ENCODE measurements at regions not wholly inside any gene's neighbourhood (a gene's known extent, or its start where the extent isn't known, plus 50 kb on each side); places are given as distances from the start of the nearest gene placed in this dataset.

- H3K27me3 ChIP-seq (ENCODE audit: control insufficient read depth in 3 of 3, insufficient read depth in 3 of 3, low read length in 3 of 3), result no peaks in the 10 kb centered on the region
- no peak overlapping the region for H3K4me3 ChIP-seq (ENCODE audit: low read length in 3 of 3)
- H3K9me3 ChIP-seq (ENCODE audit: control insufficient read depth in 3 of 3, low read length in 3 of 3), result no peaks in the 10 kb centered on the region
- H3K27ac ChIP-seq (ENCODE audit: low read depth, low read length), result no peak overlapping the region
- H3K36me3 ChIP-seq (ENCODE audit: control insufficient read depth in 3 of 3, insufficient read depth in 3 of 3, low read length in 3 of 3), result no peaks in the 10 kb centered on the region
- no peak overlapping the region for H3K9ac ChIP-seq (ENCODE audit: low read depth in 1 of 3, low read length in 3 of 3)
- H3K4me1 ChIP-seq (ENCODE audit: control insufficient read depth in 3 of 3, insufficient read depth in 3 of 3, low read length in 3 of 3), result peaks cover 12 to 17% (median 14%) of the 10 kb centered on the region in 3 donors
These were observed 99.8 kb downstream of the ADRB2 start for GRCh38 chr5:148926207-148926606.

DNA sequence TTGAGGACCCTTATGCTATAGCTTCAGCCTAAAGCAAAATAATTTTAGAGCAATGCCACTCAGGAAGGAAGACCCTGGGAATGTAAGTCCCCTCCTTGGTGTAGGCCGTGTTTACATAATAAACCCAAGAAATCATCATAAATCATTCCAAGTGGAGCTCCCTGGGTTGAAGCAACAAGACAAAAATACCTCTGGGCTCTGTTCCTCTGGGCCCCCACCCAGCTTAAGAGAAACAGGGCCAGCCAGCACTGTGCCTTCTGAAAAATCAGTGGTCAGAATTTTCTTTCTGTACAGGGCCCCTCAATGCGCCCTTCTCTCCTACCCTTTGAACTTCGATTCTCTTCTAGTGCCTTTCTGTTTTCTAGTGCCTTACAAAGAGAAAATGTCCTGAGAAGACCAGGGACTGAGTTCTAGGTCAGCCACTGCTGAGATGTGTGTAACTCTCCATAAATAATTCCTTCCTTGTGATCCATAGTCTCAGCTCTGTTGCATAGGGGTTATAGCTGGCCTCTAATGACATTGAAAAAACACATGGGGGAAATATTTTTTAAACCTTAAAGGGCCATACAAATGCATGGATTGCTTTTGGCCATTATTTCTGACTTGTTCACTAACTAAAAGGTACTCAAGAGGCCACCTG, 101.0 kb downstream of the ADRB2 start:
- Histone ChIP-seq H3K9ac (ENCODE audit: low read depth in 1 of 3, low read length in 3 of 3) (peak overlapping the region in 1 of 3 donors; percentile 26), H3K4me1 (ENCODE audit: control insufficient read depth in 3 of 3, insufficient read depth in 3 of 3, low read length in 3 of 3) (peaks cover 12 to 17% (median 14%) of the 10 kb centered on the region in 3 donors), H3K9me3 (ENCODE audit: control insufficient read depth in 3 of 3, low read length in 3 of 3) (no peaks in the 10 kb centered on the region), H3K36me3 (ENCODE audit: control insufficient read depth in 3 of 3, insufficient read depth in 3 of 3, low read length in 3 of 3) (no peaks in the 10 kb centered on the region), H3K4me3 (ENCODE audit: low read length in 3 of 3) (no peak overlapping the region), H3K27me3 (ENCODE audit: control insufficient read depth in 3 of 3, insufficient read depth in 3 of 3, low read length in 3 of 3) (no peaks in the 10 kb centered on the region), H3K27ac (ENCODE audit: low read depth, low read length) (peak overlapping the region; percentile 31)

GRCh38 chr5:148928141-148928540, 101.7 kb downstream of the ADRB2 start:
- Histone ChIP-seq H3K36me3 (ENCODE audit: control insufficient read depth in 3 of 3, insufficient read depth in 3 of 3, low read length in 3 of 3) (no peaks in the 10 kb centered on the region), H3K4me3 (ENCODE audit: low read length in 3 of 3) (no peak overlapping the region), H3K9me3 (ENCODE audit: control insufficient read depth in 3 of 3, low read length in 3 of 3) (no peaks in the 10 kb centered on the region), H3K4me1 (ENCODE audit: control insufficient read depth in 3 of 3, insufficient read depth in 3 of 3, low read length in 3 of 3) (peaks cover 12 to 19% (median 14%) of the 10 kb centered on the region in 3 donors), H3K27me3 (ENCODE audit: control insufficient read depth in 3 of 3, insufficient read depth in 3 of 3, low read length in 3 of 3) (no peaks in the 10 kb centered on the region), H3K27ac (ENCODE audit: low read depth, low read length) (no peak overlapping the region), H3K9ac (ENCODE audit: low read depth in 1 of 3, low read length in 3 of 3) (no peak overlapping the region)

- Histone ChIP-seq H3K27ac (ENCODE audit: low read depth, low read length) (no peak overlapping the region), H3K9me3 (ENCODE audit: control insufficient read depth in 3 of 3, low read length in 3 of 3) (no peaks in the 10 kb centered on the region), H3K4me1 (ENCODE audit: control insufficient read depth in 3 of 3, insufficient read depth in 3 of 3, low read length in 3 of 3) (peaks cover 22 to 35% (median 22%) of the 10 kb centered on the region in 3 donors), H3K9ac (ENCODE audit: low read depth in 1 of 3, low read length in 3 of 3) (no peak overlapping the region), H3K4me3 (ENCODE audit: low read length in 3 of 3) (no peak overlapping the region), H3K36me3 (ENCODE audit: control insufficient read depth in 3 of 3, insufficient read depth in 3 of 3, low read length in 3 of 3) (no peaks in the 10 kb centered on the region), H3K27me3 (ENCODE audit: control insufficient read depth in 3 of 3, insufficient read depth in 3 of 3, low read length in 3 of 3) (no peaks in the 10 kb centered on the region)
These were observed 105.1 kb downstream of the ADRB2 start for GRCh38 chr5:148931453-148932057.

GRCh38 chr5:148932355-148932935, 106.0 kb downstream of the ADRB2 start:
- H3K4me1 ChIP-seq (ENCODE audit: control insufficient read depth in 3 of 3, insufficient read depth in 3 of 3, low read length in 3 of 3), result peaks cover 17 to 33% (median 26%) of the 10 kb centered on the region in 3 donors
- no peak overlapping the region for H3K9ac ChIP-seq (ENCODE audit: low read depth in 1 of 3, low read length in 3 of 3)
- no peak overlapping the region for H3K27ac ChIP-seq (ENCODE audit: low read depth, low read length)
- H3K27me3 ChIP-seq (ENCODE audit: control insufficient read depth in 3 of 3, insufficient read depth in 3 of 3, low read length in 3 of 3), result no peaks in the 10 kb centered on the region
- H3K4me3 ChIP-seq (ENCODE audit: low read length in 3 of 3), result no peak overlapping the region
- no peaks in the 10 kb centered on the region for H3K36me3 ChIP-seq (ENCODE audit: control insufficient read depth in 3 of 3, insufficient read depth in 3 of 3, low read length in 3 of 3)
- H3K9me3 ChIP-seq (ENCODE audit: control insufficient read depth in 3 of 3, low read length in 3 of 3), result no peaks in the 10 kb centered on the region

- Histone ChIP-seq H3K27me3 (ENCODE audit: control insufficient read depth in 3 of 3, insufficient read depth in 3 of 3, low read length in 3 of 3) (no peaks in the 10 kb centered on the region), H3K9me3 (ENCODE audit: control insufficient read depth in 3 of 3, low read length in 3 of 3) (no peaks in the 10 kb centered on the region), H3K4me3 (ENCODE audit: low read length in 3 of 3) (no peak overlapping the region), H3K9ac (ENCODE audit: low read depth in 1 of 3, low read length in 3 of 3) (no peak overlapping the region), H3K36me3 (ENCODE audit: control insufficient read depth in 3 of 3, insufficient read depth in 3 of 3, low read length in 3 of 3) (no peaks in the 10 kb centered on the region), H3K4me1 (ENCODE audit: control insufficient read depth in 3 of 3, insufficient read depth in 3 of 3, low read length in 3 of 3) (peaks cover 12 to 30% (median 17%) of the 10 kb centered on the region in 3 donors), H3K27ac (ENCODE audit: low read depth, low read length) (no peak overlapping the region)
These were observed 107.6 kb downstream of the ADRB2 start for GRCh38 chr5:148933903-148934432.

GRCh38 chr5:148934895-148935400, 108.5 kb downstream of the ADRB2 start:
- H3K4me1 ChIP-seq (ENCODE audit: control insufficient read depth in 3 of 3, insufficient read depth in 3 of 3, low read length in 3 of 3), result peaks cover 12 to 30% (median 17%) of the 10 kb centered on the region in 3 donors

DNA sequence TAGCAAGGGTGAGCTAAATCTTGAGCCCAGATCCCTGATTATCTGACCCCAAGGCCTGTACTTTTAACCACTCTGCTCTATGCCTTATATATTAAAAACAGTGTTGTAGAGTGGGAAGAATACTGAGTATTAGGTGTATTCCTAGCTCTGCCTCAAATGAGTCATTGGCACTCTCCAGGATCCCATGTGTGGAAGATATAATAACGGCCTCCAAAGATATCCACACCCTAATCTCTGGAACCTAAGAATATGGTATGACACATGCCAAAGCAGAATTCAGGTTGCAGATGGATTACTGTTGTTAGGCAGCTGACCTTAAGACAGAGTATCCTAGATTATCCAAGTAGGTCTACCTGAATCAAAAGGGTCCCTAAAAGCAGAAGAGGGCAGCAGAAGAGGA, 110.8 kb downstream of the ADRB2 start:
- Histone ChIP-seq H3K36me3 (ENCODE audit: control insufficient read depth in 3 of 3, insufficient read depth in 3 of 3, low read length in 3 of 3) (no peaks in the 10 kb centered on the region), H3K9ac (ENCODE audit: low read depth in 1 of 3, low read length in 3 of 3) (no peak overlapping the region), H3K27me3 (ENCODE audit: control insufficient read depth in 3 of 3, insufficient read depth in 3 of 3, low read length in 3 of 3) (no peaks in the 10 kb centered on the region)

More at GRCh38 chr5:148934895-148935400, 108.5 kb downstream of the ADRB2 start:
- H3K27me3 ChIP-seq (ENCODE audit: control insufficient read depth in 3 of 3, insufficient read depth in 3 of 3, low read length in 3 of 3), result no peaks in the 10 kb centered on the region
- no peak overlapping the region for H3K4me3 ChIP-seq (ENCODE audit: low read length in 3 of 3)
- no peaks in the 10 kb centered on the region for H3K9me3 ChIP-seq (ENCODE audit: control insufficient read depth in 3 of 3, low read length in 3 of 3)
- no peak overlapping the region for H3K27ac ChIP-seq (ENCODE audit: low read depth, low read length)
- H3K36me3 ChIP-seq (ENCODE audit: control insufficient read depth in 3 of 3, insufficient read depth in 3 of 3, low read length in 3 of 3), result no peaks in the 10 kb centered on the region
- no peak overlapping the region for H3K9ac ChIP-seq (ENCODE audit: low read depth in 1 of 3, low read length in 3 of 3)

DNA sequence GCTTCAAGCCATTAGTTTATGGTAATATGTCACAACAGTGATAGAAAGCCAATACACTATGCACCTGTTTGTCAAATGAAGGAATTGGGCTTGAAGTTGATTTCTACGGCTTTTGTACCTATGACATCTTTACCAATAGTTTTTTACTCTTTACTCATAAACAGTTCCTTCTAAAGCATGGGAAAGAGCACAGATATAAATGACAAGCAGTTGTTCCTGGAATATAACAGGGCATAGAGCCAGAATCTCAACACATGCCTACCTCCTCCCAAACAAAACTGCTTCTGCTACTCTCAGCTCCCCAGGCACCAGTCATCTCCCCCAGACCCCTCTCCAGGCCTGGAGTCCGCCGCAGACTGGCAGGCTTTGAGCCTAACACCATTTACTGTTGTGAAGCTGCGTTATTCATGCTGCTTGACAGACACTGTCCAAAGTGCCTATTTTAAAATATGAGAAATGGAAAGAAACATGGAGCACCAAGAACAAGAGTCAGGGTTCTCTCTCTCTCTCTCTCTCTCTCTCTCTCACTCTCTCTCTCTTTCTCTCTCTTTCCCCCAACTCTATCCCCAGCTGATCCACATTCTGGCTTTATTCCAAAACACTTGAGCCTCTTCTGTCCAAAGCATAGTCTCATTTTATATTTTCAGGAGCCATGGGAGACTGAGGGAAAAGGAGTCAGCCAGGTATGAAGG, 111.6 kb downstream of the ADRB2 start:
- Histone ChIP-seq H3K9me3 (ENCODE audit: control insufficient read depth in 3 of 3, low read length in 3 of 3) (no peaks in the 10 kb centered on the region), H3K4me3 (ENCODE audit: low read length in 3 of 3) (no peak overlapping the region), H3K9ac (ENCODE audit: low read depth in 1 of 3, low read length in 3 of 3) (no peak overlapping the region), H3K27me3 (ENCODE audit: control insufficient read depth in 3 of 3, insufficient read depth in 3 of 3, low read length in 3 of 3) (no peaks in the 10 kb centered on the region), H3K4me1 (ENCODE audit: control insufficient read depth in 3 of 3, insufficient read depth in 3 of 3, low read length in 3 of 3) (peaks cover 12 to 35% (median 20%) of the 10 kb centered on the region in 3 donors), H3K36me3 (ENCODE audit: control insufficient read depth in 3 of 3, insufficient read depth in 3 of 3, low read length in 3 of 3) (no peaks in the 10 kb centered on the region), H3K27ac (ENCODE audit: low read depth, low read length) (no peak overlapping the region)

More for the DNA sequence above, 110.8 kb downstream of the ADRB2 start:
- H3K4me1 ChIP-seq (ENCODE audit: control insufficient read depth in 3 of 3, insufficient read depth in 3 of 3, low read length in 3 of 3), result peaks cover 12 to 35% (median 20%) of the 10 kb centered on the region in 3 donors
- H3K4me3 ChIP-seq (ENCODE audit: low read length in 3 of 3), result no peak overlapping the region
- no peaks in the 10 kb centered on the region for H3K9me3 ChIP-seq (ENCODE audit: control insufficient read depth in 3 of 3, low read length in 3 of 3)
- H3K27ac ChIP-seq (ENCODE audit: low read depth, low read length), result no peak overlapping the region
